HEK293T (cell line): ENCODE measurements at regions not wholly inside any gene's neighbourhood (a gene's known extent, or its start where the extent isn't known, plus 50 kb on each side); places are given as distances from the start of the nearest gene placed in this dataset.

Experiments used
- ARNT ChIP-seq: fragments of 450-650 bp; IDR thresholded peaks from 2 replicates; pipeline ENCODE4 v1.6.1; 2017; ENCODE audit warnings: mild to moderate bottlenecking
- BHLHE40 ChIP-seq: fragments of 450-650 bp; IDR thresholded peaks from 2 replicates; pipeline ENCODE4 v1.6.1; 2016; ENCODE audit warnings: mild to moderate bottlenecking, moderate library complexity, borderline replicate concordance
- CTBP1 ChIP-seq: fragments of 450-650 bp; IDR thresholded peaks from 2 replicates; pipeline ENCODE4 v1.6.1; 2016; ENCODE audit warnings: borderline replicate concordance
- ELF4 ChIP-seq: fragments of 450-650 bp; IDR thresholded peaks from 2 replicates; pipeline ENCODE4 v1.6.1; 2017; ENCODE audit warnings: antibody characterized with exemption
- FOXA1 ChIP-seq: fragments of 450-650 bp; IDR thresholded peaks from 2 replicates; pipeline ENCODE4 v1.6.1; 2016; ENCODE audit warnings: mild to moderate bottlenecking
- FOXK2 ChIP-seq: fragments of 450-650 bp; IDR thresholded peaks from 2 replicates; pipeline ENCODE4 v1.6.1; 2016; ENCODE audit warnings: mild to moderate bottlenecking
- FOXM1 ChIP-seq: fragments of 450-650 bp; IDR thresholded peaks from 2 replicates; pipeline ENCODE4 v1.6.1; 2017; ENCODE audit warnings: mild to moderate bottlenecking, borderline replicate concordance
- NFRKB ChIP-seq: fragments of 450-650 bp; IDR thresholded peaks from 2 replicates; pipeline ENCODE4 v1.6.1; 2016; ENCODE audit warnings: mild to moderate bottlenecking, moderate library complexity
- PKNOX1 ChIP-seq: fragments of 450-650 bp; IDR thresholded peaks from 2 replicates; pipeline ENCODE4 v1.6.1; 2016
- SP1 ChIP-seq: fragments of 450-650 bp; IDR thresholded peaks from 2 replicates; pipeline ENCODE4 v1.6.1; 2017
- SUZ12 ChIP-seq: fragments of 450-650 bp; IDR thresholded peaks from 2 replicates; pipeline ENCODE4 v1.6.1; 2016; ENCODE audit warnings: mild to moderate bottlenecking
- TARDBP ChIP-seq: fragments of 450-650 bp; IDR thresholded peaks from 2 replicates; pipeline ENCODE4 v1.6.1; 2016
- ZNF384 ChIP-seq: fragments of 450-650 bp; IDR thresholded peaks from 2 replicates; pipeline ENCODE4 v1.6.1; 2016

GRCh38 chr14:46322730-46323403 is 328.7 kb downstream of the RPL10L start:
- no peak for TF ChIP-seq SP1
- no peak for TF ChIP-seq TARDBP
- no peak for TF ChIP-seq CTBP1
- TF ChIP-seq FOXA1 = no peak
- TF ChIP-seq SUZ12 = no peak
- TF ChIP-seq ARNT = no peak
- no peak for TF ChIP-seq FOXM1
- TF ChIP-seq BHLHE40 = no peak
- TF ChIP-seq FOXK2 = no peak
- TF ChIP-seq PKNOX1 = no peak
- no peak for TF ChIP-seq ELF4
- TF ChIP-seq ZNF384 = no peak
- TF ChIP-seq NFRKB = no peak
